ENCODE measurements at regions not wholly inside any gene's neighbourhood (a gene's known extent, or its start where the extent isn't known, plus 50 kb on each side); places are given as distances from the start of the nearest gene placed in this dataset.

GRCh38 chr1:71200503-71200902, 119.7 kb upstream of the ZRANB2 start:
- TF ChIP-seq EP300 (IDR thresholded peaks at IDR 0.05) (no peak), POLR2A (IDR thresholded peaks at IDR 0.05) (no peak)
